ENCODE measurements at regions not wholly inside any gene's neighbourhood (a gene's known extent, or its start where the extent isn't known, plus 50 kb on each side); places are given as distances from the start of the nearest gene placed in this dataset.

DNA sequence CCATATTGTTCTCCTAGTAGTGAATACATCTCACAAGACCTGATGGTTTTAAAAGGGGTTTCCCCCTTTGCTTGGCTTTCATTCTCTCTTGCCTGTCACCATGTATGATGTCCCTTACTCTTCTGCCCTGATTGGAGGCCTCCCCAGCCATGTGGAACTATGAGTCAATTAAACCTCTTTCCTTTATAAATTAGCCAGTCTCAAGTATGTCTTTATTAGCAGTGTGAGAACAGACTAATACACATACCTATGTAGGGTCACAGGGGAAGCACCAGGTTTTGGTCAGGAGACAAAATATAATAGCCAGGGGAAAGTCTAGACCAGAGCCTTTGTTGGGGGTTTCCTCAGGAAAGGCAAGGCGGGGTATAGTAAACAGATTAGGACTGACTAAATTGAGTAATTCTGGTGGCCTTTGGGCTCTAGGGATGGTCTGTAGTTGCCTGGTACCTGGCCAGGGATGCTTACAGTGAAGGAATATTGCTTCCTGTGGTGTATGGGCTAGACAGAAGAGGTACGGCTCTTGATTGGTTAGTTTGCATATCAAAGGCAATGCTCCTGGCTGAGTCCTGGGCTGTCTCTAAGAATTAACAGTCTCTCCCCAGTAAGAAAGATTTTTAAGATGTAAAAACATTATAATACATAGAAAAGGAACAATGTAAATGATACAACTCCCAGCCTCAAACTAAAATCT lies 254.5 kb downstream of the ELAVL2 start:
- Histone ChIP-seq H3K27ac (ENCODE audit: control insufficient read depth, insufficient read depth, low read length) (no peak overlapping the region), H2AFZ (ENCODE audit: control insufficient read depth, low read length) (no peak overlapping the region), H3K79me2 (ENCODE audit: control insufficient read depth, insufficient read depth, low read length) (no peaks in the 10 kb centered on the region), H3K4me1 (ENCODE audit: control insufficient read depth, extremely low read depth, insufficient read depth, low read length) (no peaks in the 10 kb centered on the region), H4K20me1 (ENCODE audit: control insufficient read depth, extremely low read depth, insufficient read depth, low read length) (no peaks in the 10 kb centered on the region), H3K9me3 (ENCODE audit: control insufficient read depth, low read depth, low read length) (no peaks in the 10 kb centered on the region), H3K9me1 (ENCODE audit: control insufficient read depth, extremely low read depth, insufficient read depth, low read length) (no peaks in the 10 kb centered on the region), H3K9ac (ENCODE audit: control insufficient read depth, extremely low read depth, insufficient read depth, low read length) (no peak overlapping the region), H3K4me3 (ENCODE audit: control insufficient read depth in 2 of 3, extremely low read depth in 1 of 3, insufficient read depth in 2 of 3, low read depth in 1 of 3, low read length in 3 of 3) (no peak overlapping the region), H3K36me3 (ENCODE audit: control insufficient read depth in 2 of 2, extremely low read depth in 1 of 2, insufficient read depth in 2 of 2, low read length in 2 of 2) (no peaks in the 10 kb centered on the region), H3K4me2 (ENCODE audit: control insufficient read depth, extremely low read depth, insufficient read depth, low read depth, low read length) (no peak overlapping the region), H3K27me3 (ENCODE audit: control insufficient read depth, extremely low read depth, insufficient read depth, low read length) (no peaks in the 10 kb centered on the region)
- no peak for FAIRE-seq
- dilution Hi-C loops (cut with MboI; ENCODE audit: extremely low pct_ligation_motif_present, low sequenced_read_pairs) = no loop called here
- no peak for DNase-seq (ENCODE audit: low read depth, low spot score)
- TF ChIP-seq EZH2 (IDR thresholded peaks at IDR 0.05; ENCODE audit: low read length) = no peak
- TF ChIP-seq, protein P1, sequence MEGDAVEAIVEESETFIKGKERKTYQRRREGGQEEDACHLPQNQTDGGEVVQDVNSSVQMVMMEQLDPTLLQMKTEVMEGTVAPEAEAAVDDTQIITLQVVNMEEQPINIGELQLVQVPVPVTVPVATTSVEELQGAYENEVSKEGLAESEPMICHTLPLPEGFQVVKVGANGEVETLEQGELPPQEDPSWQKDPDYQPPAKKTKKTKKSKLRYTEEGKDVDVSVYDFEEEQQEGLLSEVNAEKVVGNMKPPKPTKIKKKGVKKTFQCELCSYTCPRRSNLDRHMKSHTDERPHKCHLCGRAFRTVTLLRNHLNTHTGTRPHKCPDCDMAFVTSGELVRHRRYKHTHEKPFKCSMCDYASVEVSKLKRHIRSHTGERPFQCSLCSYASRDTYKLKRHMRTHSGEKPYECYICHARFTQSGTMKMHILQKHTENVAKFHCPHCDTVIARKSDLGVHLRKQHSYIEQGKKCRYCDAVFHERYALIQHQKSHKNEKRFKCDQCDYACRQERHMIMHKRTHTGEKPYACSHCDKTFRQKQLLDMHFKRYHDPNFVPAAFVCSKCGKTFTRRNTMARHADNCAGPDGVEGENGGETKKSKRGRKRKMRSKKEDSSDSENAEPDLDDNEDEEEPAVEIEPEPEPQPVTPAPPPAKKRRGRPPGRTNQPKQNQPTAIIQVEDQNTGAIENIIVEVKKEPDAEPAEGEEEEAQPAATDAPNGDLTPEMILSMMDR (optimal IDR thresholded peaks at IDR 0.05 in 1 of 3, IDR thresholded peaks at IDR 0.05 in 1 of 3, conservative IDR thresholded peaks at IDR 0.05 in 1 of 3; ENCODE audit: extremely low read depth in 1 of 3, insufficient read depth in 2 of 3, low read length in 3 of 3) = no peak

DNA sequence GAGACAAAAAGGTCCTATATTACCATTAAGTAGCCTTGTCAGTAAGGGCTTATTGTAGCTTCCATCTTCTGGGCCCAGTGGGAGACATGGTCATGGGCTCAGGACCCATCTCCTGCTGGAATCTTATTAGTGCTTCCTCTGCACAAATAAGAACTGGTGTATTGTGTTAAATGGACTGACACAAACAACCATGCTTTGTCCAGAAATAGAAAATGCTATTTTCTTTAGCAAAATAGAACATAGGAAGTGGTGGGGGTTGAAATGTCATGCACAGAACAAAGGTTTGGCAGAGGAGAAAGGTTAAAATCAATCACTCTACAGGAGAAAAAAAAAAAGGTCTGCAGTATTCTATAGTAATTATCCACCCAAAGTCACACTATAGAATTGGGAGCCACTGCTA lies 252.2 kb downstream of the ELAVL2 start:
- Histone ChIP-seq H3K27me3 (ENCODE audit: control insufficient read depth, extremely low read depth, insufficient read depth, low read length) (no peaks in the 10 kb centered on the region), H2AFZ (ENCODE audit: control insufficient read depth, low read length) (no peak overlapping the region), H3K9me1 (ENCODE audit: control insufficient read depth, extremely low read depth, insufficient read depth, low read length) (no peaks in the 10 kb centered on the region), H3K9ac (ENCODE audit: control insufficient read depth, extremely low read depth, insufficient read depth, low read length) (no peak overlapping the region), H3K36me3 (ENCODE audit: control insufficient read depth in 2 of 2, extremely low read depth in 1 of 2, insufficient read depth in 2 of 2, low read length in 2 of 2) (no peaks in the 10 kb centered on the region), H3K4me3 (ENCODE audit: control insufficient read depth in 2 of 3, extremely low read depth in 1 of 3, insufficient read depth in 2 of 3, low read depth in 1 of 3, low read length in 3 of 3) (no peak overlapping the region), H3K9me3 (ENCODE audit: control insufficient read depth, low read depth, low read length) (no peaks in the 10 kb centered on the region), H3K79me2 (ENCODE audit: control insufficient read depth, insufficient read depth, low read length) (no peaks in the 10 kb centered on the region), H4K20me1 (ENCODE audit: control insufficient read depth, extremely low read depth, insufficient read depth, low read length) (no peaks in the 10 kb centered on the region), H3K27ac (ENCODE audit: control insufficient read depth, insufficient read depth, low read length) (no peak overlapping the region), H3K4me2 (ENCODE audit: control insufficient read depth, extremely low read depth, insufficient read depth, low read depth, low read length) (no peak overlapping the region), H3K4me1 (ENCODE audit: control insufficient read depth, extremely low read depth, insufficient read depth, low read length) (no peaks in the 10 kb centered on the region)
- FAIRE-seq (no peak), DNase-seq (ENCODE audit: low read depth, low spot score) (no peak)
- TF ChIP-seq, protein P1 (optimal IDR thresholded peaks at IDR 0.05 in 1 of 3, IDR thresholded peaks at IDR 0.05 in 1 of 3, conservative IDR thresholded peaks at IDR 0.05 in 1 of 3; ENCODE audit: extremely low read depth in 1 of 3, insufficient read depth in 2 of 3, low read length in 3 of 3) = no peak
- TF ChIP-seq EZH2 (IDR thresholded peaks at IDR 0.05; ENCODE audit: low read length) = no peak
- dilution Hi-C loops (cut with MboI; ENCODE audit: extremely low pct_ligation_motif_present, low sequenced_read_pairs) = no loop called here
